ENCODE measurements at regions not wholly inside any gene's neighbourhood (a gene's known extent, or its start where the extent isn't known, plus 50 kb on each side); places are given as distances from the start of the nearest gene placed in this dataset.

- Mint-ChIP-seq H3K4me1 (ENCODE audit: low read depth, unreplicated experiment) (no peaks in the 10 kb centered on the region), H3K27ac (ENCODE audit: unreplicated experiment) (no peak overlapping the region), H3K27me3 (ENCODE audit: insufficient read depth, unreplicated experiment) (no peaks in the 10 kb centered on the region), H3K4me3 (ENCODE audit: unreplicated experiment) (no peak overlapping the region), H3K9me3 (ENCODE audit: unreplicated experiment) (no peaks in the 10 kb centered on the region), H3K36me3 (ENCODE audit: insufficient read depth, unreplicated experiment) (no peaks in the 10 kb centered on the region)
- Histone ChIP-seq H3K36me3 (ENCODE audit: control insufficient read depth, insufficient read depth, low read length) (no peaks in the 10 kb centered on the region), H3K4me3 (ENCODE audit: low read depth, low read length) (no peak overlapping the region), H3K27me3 (replicated peaks; ENCODE audit: control insufficient read depth, insufficient read depth, low read length) (no peaks in the 10 kb centered on the region), H3K9me3 (no peaks in the 10 kb centered on the region), H3K4me1 (peaks cover 13% of the 10 kb centered on the region)
- no TSS peak for BruUV-seq (replicated peaks)
- no peak for DNase-seq
- no peak for TF ChIP-seq CTCF (IDR thresholded peaks at IDR 0.05; ENCODE audit: insufficient read depth in 1 of 2, low read depth in 1 of 2, low read length in 1 of 2, severe bottlenecking in 1 of 2, unreplicated experiment in 1 of 2)
- ChIA-PET CTCF (no interaction called here), POLR2A (no interaction called here)
- intact Hi-C loops (cut with micrococcal nuclease; ENCODE audit: unreplicated experiment): no loop called here
Observed at GRCh38 chr2:172244419-172245130, 141.9 kb upstream of the DLX2 start.

- no peak for TF ChIP-seq CTCF (IDR thresholded peaks at IDR 0.05; ENCODE audit: insufficient read depth in 1 of 2, low read depth in 1 of 2, low read length in 1 of 2, severe bottlenecking in 1 of 2, unreplicated experiment in 1 of 2)
- H3K9me3 Mint-ChIP-seq (ENCODE audit: unreplicated experiment): no peaks in the 10 kb centered on the region
- Histone ChIP-seq H3K36me3 (ENCODE audit: control insufficient read depth, insufficient read depth, low read length) (no peaks in the 10 kb centered on the region), H3K4me1 (peaks cover 13% of the 10 kb centered on the region), H3K27me3 (replicated peaks; ENCODE audit: control insufficient read depth, insufficient read depth, low read length) (no peaks in the 10 kb centered on the region), H3K9me3 (no peaks in the 10 kb centered on the region), H3K4me3 (ENCODE audit: low read depth, low read length) (no peak overlapping the region)
- POLR2A ChIA-PET: no interaction called here
- CTCF ChIA-PET: no interaction called here
- intact Hi-C loops (cut with micrococcal nuclease; ENCODE audit: unreplicated experiment): no loop called here
- H3K27ac Mint-ChIP-seq (ENCODE audit: unreplicated experiment): no peak overlapping the region
- DNase-seq: no peak
- no peak overlapping the region for H3K4me3 Mint-ChIP-seq (ENCODE audit: unreplicated experiment)
- BruUV-seq (replicated peaks): no TSS peak
- H3K36me3 Mint-ChIP-seq (ENCODE audit: insufficient read depth, unreplicated experiment): no peaks in the 10 kb centered on the region
- no peaks in the 10 kb centered on the region for H3K27me3 Mint-ChIP-seq (ENCODE audit: insufficient read depth, unreplicated experiment)
- no peaks in the 10 kb centered on the region for H3K4me1 Mint-ChIP-seq (ENCODE audit: low read depth, unreplicated experiment)
Observed at GRCh38 chr2:172246649-172247048, 143.9 kb upstream of the DLX2 start.

- Mint-ChIP-seq H3K4me3 (ENCODE audit: unreplicated experiment) (no peak overlapping the region), H3K27ac (ENCODE audit: unreplicated experiment) (no peak overlapping the region), H3K36me3 (ENCODE audit: insufficient read depth, unreplicated experiment) (no peaks in the 10 kb centered on the region), H3K9me3 (ENCODE audit: unreplicated experiment) (no peaks in the 10 kb centered on the region), H3K4me1 (ENCODE audit: low read depth, unreplicated experiment) (no peaks in the 10 kb centered on the region), H3K27me3 (ENCODE audit: insufficient read depth, unreplicated experiment) (no peaks in the 10 kb centered on the region)
- Histone ChIP-seq H3K27me3 (replicated peaks; ENCODE audit: control insufficient read depth, insufficient read depth, low read length) (no peaks in the 10 kb centered on the region), H3K4me1 (peaks cover 13% of the 10 kb centered on the region), H3K9me3 (no peaks in the 10 kb centered on the region), H3K36me3 (ENCODE audit: control insufficient read depth, insufficient read depth, low read length) (no peaks in the 10 kb centered on the region), H3K4me3 (ENCODE audit: low read depth, low read length) (no peak overlapping the region)
- intact Hi-C loops (cut with micrococcal nuclease; ENCODE audit: unreplicated experiment): no loop called here
- DNase-seq: no peak
- no peak for TF ChIP-seq CTCF (IDR thresholded peaks at IDR 0.05; ENCODE audit: insufficient read depth in 1 of 2, low read depth in 1 of 2, low read length in 1 of 2, severe bottlenecking in 1 of 2, unreplicated experiment in 1 of 2)
- POLR2A ChIA-PET: no interaction called here
- CTCF ChIA-PET: no interaction called here
- BruUV-seq (replicated peaks): no TSS peak
Observed at GRCh38 chr2:172247203-172247602, 144.5 kb upstream of the DLX2 start.
